WTC11 (cell line): ENCODE measurements at regions not wholly inside any gene's neighbourhood (a gene's known extent, or its start where the extent isn't known, plus 50 kb on each side); places are given as distances from the start of the nearest gene placed in this dataset.

Experiments used
- ATAC-seq: fragments of 200-7000 bp; cut with Tn5 transposase; 2 replicates; pipeline ENCODE4 v1.10.0; 2021; ENCODE audit warnings: mild to moderate bottlenecking, moderate library complexity
- CTCF ChIA-PET: fragments of 300-600 bp; sonication (Branson Sonifier 250); formaldehyde crosslinking; loops from one replicate; lab custom pipeline; 2021; ENCODE audit warnings: antibody characterized with exemption; lab: Charles Lee
- POLR2A ChIA-PET: fragments of 350-600 bp; sonication (Branson Sonifier 250); formaldehyde crosslinking; loops from one replicate; lab custom pipeline; 2021; ENCODE audit warnings: antibody characterized with exemption; lab: Charles Lee
- DNase-seq: peaks from one replicate; pipeline ENCODE4 v3.0.0; 2021; ENCODE audit warnings: low spot score
- H3K27ac Mint-ChIP-seq: 2 replicates; pipeline ENCODE4 v1.8.0; 2021; ENCODE audit warnings: mixed read lengths
- H3K27me3 Mint-ChIP-seq: 2 replicates; pipeline ENCODE4 v1.8.0; 2021; ENCODE audit warnings: low read depth, mild to moderate bottlenecking, moderate library complexity, mixed read lengths
- H3K36me3 Mint-ChIP-seq: 2 replicates; pipeline ENCODE4 v1.8.0; 2021; ENCODE audit warnings: mixed read lengths
- H3K4me1 Mint-ChIP-seq: 2 replicates; pipeline ENCODE4 v1.8.0; 2022; ENCODE audit warnings: mixed read lengths
- H3K4me3 Mint-ChIP-seq: 2 replicates; pipeline ENCODE4 v1.8.0; 2021; ENCODE audit warnings: mild to moderate bottlenecking, moderate library complexity, mixed read lengths
- H3K9me3 Mint-ChIP-seq: 2 replicates; pipeline ENCODE4 v1.8.0; 2021; ENCODE audit warnings: mixed read lengths
- ATF1 ChIP-seq: sonication (generic); formaldehyde crosslinking; IDR thresholded peaks from 2 replicates; pipeline ENCODE4 v1.8.1; 2023; ENCODE audit warnings: mild to moderate bottlenecking, moderate library complexity, missing genetic modification reagents
- CBFB ChIP-seq: sonication (generic); formaldehyde crosslinking; IDR thresholded peaks from 2 replicates; pipeline ENCODE4 v1.8.1; 2022; ENCODE audit warnings: mild to moderate bottlenecking, low read depth, missing genetic modification reagents
- CREB1 ChIP-seq: sonication (generic); formaldehyde crosslinking; IDR thresholded peaks from 2 replicates; pipeline ENCODE4 v1.8.0; 2023; ENCODE audit warnings: mild to moderate bottlenecking, missing genetic modification reagents
- GABPB1 ChIP-seq: sonication (generic); formaldehyde crosslinking; IDR thresholded peaks from 2 replicates; pipeline ENCODE4 v1.8.1; 2023; ENCODE audit warnings: mild to moderate bottlenecking, missing genetic modification reagents
- GTF2I ChIP-seq: fragments of 250-450 bp; sonication (Bioruptor Pico); conservative IDR thresholded peaks from 2 replicates; pipeline ENCODE4 v1.4.0; 2021; ENCODE audit warnings: mild to moderate bottlenecking
- MXD4 ChIP-seq: fragments of 250-450 bp; sonication (Bioruptor Pico); IDR thresholded peaks from 2 replicates; pipeline ENCODE4 v1.8.0; 2021; ENCODE audit warnings: mild to moderate bottlenecking, moderate library complexity, borderline replicate concordance
- NFATC4 ChIP-seq: fragments of 250-450 bp; sonication (Bioruptor Pico); IDR thresholded peaks from 2 replicates; pipeline ENCODE4 v1.9.0; 2021; ENCODE audit warnings: mild to moderate bottlenecking
- TEAD1 ChIP-seq: sonication (generic); formaldehyde crosslinking; IDR thresholded peaks from 2 replicates; pipeline ENCODE4 v1.8.0; 2022; ENCODE audit warnings: mild to moderate bottlenecking, missing genetic modification reagents
- TP53 ChIP-seq: sonication (generic); formaldehyde crosslinking; IDR thresholded peaks from 2 replicates; pipeline ENCODE4 v1.8.1; 2023; ENCODE audit warnings: mild to moderate bottlenecking, missing genetic modification reagents
- ZNF121 ChIP-seq: sonication (generic); formaldehyde crosslinking; IDR thresholded peaks from 2 replicates; pipeline ENCODE4 v1.8.0; 2023; ENCODE audit warnings: missing genetic modification reagents
- ZNF219 ChIP-seq: sonication (generic); formaldehyde crosslinking; IDR thresholded peaks from 2 replicates; pipeline ENCODE4 v1.8.0; 2023; ENCODE audit warnings: missing genetic modification reagents, mild to moderate bottlenecking, borderline replicate concordance
- ZNF232 ChIP-seq: sonication (generic); formaldehyde crosslinking; IDR thresholded peaks from 2 replicates; pipeline ENCODE4 v1.8.0; 2022; ENCODE audit warnings: mild to moderate bottlenecking, missing genetic modification reagents
- ZNF263 ChIP-seq: sonication (generic); formaldehyde crosslinking; IDR thresholded peaks from 2 replicates; pipeline ENCODE4 v1.8.1; 2022; ENCODE audit warnings: low read depth, mild to moderate bottlenecking, moderate library complexity, missing genetic modification reagents
- TF ChIP-seq, protein P1 (sequence below): sonication (generic); formaldehyde crosslinking; IDR thresholded peaks from 2 replicates; pipeline ENCODE4 v1.8.1; 2023; ENCODE audit warnings: mild to moderate bottlenecking, moderate library complexity, missing genetic modification reagents
- TF ChIP-seq, protein P2 (sequence below): fragments of 250-450 bp; sonication (Bioruptor Pico); IDR thresholded peaks from 2 replicates; pipeline ENCODE4 v1.9.0; 2021; ENCODE audit warnings: mild to moderate bottlenecking
- TF ChIP-seq, protein P3 (sequence below): fragments of 250-450 bp; sonication (Bioruptor Pico); conservative IDR thresholded peaks from 2 replicates; pipeline ENCODE4 v1.9.0; 2021; ENCODE audit warnings: mild to moderate bottlenecking

DNA sequence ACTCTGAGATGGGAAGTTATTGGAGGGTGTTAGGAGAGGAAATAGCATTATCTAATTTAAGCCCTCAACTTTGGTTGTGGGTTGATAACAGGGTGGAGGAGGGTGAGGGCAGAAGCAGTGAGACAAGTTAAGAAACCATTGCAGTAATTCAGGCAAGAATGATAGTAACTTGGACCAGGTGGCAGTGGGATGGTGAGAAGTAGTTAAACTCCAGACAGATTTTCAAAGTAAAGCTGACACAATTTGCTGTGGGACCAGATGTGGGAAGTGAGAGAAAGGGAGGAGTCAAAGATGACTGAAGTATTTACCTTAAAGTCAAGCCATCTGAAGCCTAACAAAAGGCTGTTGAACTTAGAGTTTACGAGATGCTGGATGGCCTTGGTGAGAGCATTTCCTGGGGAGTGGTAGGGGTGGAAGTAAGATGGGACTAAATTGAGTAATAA, 163.2 kb upstream of the KLF7 start:
- CTCF ChIA-PET, result no interaction called here

DNA sequence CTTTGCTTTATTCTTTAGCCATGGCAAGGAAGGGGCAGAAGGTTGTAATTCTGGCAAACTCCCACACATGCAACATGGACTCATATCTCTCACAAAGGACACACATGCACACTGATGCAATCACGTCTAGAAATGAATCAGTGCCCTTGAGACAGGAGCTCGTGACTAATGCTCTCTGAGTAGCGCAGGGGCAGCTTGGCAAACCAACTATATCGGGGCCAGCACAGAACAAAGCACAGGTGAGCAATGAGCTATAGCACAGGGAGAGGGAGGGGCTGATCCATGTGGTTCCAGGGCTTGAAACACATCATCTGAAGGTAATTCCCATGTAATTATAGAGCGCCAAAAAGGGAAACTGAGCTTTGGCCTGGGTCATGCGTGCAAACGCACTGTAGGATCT, 165.2 kb upstream of the KLF7 start:
- Mint-ChIP-seq H3K36me3 (no peaks in the 10 kb centered on the region), H3K27ac (no peak overlapping the region), H3K27me3 (no peaks in the 10 kb centered on the region), H3K4me1 (peaks cover 50% of the 10 kb centered on the region), H3K4me3 (no peak overlapping the region), H3K9me3 (0 out of 2 replicates have a peak, but pooled peaks cover 3% of the 10 kb centered on the region)
- no peak for ATAC-seq
- TF ChIP-seq CBFB (CRISPR knock-in tag) (no peak), GABPB1 (CRISPR knock-in tag) (peak; percentile 96)
- ChIA-PET CTCF (no interaction called here), POLR2A (no interaction called here)
- no peak for DNase-seq

More for the DNA sequence above, 163.2 kb upstream of the KLF7 start:
- no peak for DNase-seq
- H3K4me1 Mint-ChIP-seq, result peaks cover 31% of the 10 kb centered on the region
- no peak for TF ChIP-seq ZNF232 (CRISPR knock-in tag)
- no peak for TF ChIP-seq CREB1 (CRISPR knock-in tag)
- TF ChIP-seq MXD4 (CRISPR knock-in tag), result no peak
- ATAC-seq, result no peak
- H3K4me3 Mint-ChIP-seq, result no peak overlapping the region
- no peaks in the 10 kb centered on the region for H3K36me3 Mint-ChIP-seq
- no peak overlapping the region for H3K27ac Mint-ChIP-seq
- 0 out of 2 replicates have a peak, but pooled peaks cover 3% of the 10 kb centered on the region for H3K9me3 Mint-ChIP-seq
- POLR2A ChIA-PET, result no interaction called here
- no peaks in the 10 kb centered on the region for H3K27me3 Mint-ChIP-seq

DNA sequence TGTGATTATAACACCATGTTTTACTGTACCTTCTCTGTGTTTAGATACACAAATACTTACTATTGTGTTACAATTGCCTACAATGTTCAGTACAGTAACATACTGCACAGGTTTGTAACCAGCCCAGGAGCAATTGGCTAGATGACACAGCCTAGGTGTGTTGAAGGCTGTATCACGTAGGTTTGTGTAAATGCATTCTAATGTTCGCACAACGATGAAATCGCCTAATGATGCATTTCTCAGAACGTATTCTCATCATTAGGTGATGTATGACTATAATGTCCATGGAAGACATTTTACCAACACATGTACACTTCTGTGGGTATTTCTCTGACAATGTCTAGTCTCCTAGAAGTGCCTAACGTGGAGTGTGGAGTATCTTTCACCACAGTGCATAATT, 165.9 kb upstream of the KLF7 start:
- DNase-seq (no peak), ATAC-seq (no peak)
- no peak overlapping the region for H3K27ac Mint-ChIP-seq
- ChIA-PET CTCF (no interaction called here), POLR2A (no interaction called here)
- peaks cover 53% of the 10 kb centered on the region for H3K4me1 Mint-ChIP-seq
- H3K4me3 Mint-ChIP-seq, result no peak overlapping the region
- no peaks in the 10 kb centered on the region for H3K27me3 Mint-ChIP-seq
- TF ChIP-seq MXD4 (CRISPR knock-in tag) (no peak), TP53 (CRISPR knock-in tag) (no peak), GTF2I (CRISPR knock-in tag) (no peak), ZNF219 (CRISPR knock-in tag) (no peak), ZNF263 (CRISPR knock-in tag) (no peak), CBFB (CRISPR knock-in tag) (no peak), NFATC4 (CRISPR knock-in tag) (no peak), ATF1 (CRISPR knock-in tag) (no peak), ZNF232 (CRISPR knock-in tag) (no peak), TEAD1 (CRISPR knock-in tag) (no peak), ZNF121 (CRISPR knock-in tag) (no peak)
- TF ChIP-seq, protein P1, sequence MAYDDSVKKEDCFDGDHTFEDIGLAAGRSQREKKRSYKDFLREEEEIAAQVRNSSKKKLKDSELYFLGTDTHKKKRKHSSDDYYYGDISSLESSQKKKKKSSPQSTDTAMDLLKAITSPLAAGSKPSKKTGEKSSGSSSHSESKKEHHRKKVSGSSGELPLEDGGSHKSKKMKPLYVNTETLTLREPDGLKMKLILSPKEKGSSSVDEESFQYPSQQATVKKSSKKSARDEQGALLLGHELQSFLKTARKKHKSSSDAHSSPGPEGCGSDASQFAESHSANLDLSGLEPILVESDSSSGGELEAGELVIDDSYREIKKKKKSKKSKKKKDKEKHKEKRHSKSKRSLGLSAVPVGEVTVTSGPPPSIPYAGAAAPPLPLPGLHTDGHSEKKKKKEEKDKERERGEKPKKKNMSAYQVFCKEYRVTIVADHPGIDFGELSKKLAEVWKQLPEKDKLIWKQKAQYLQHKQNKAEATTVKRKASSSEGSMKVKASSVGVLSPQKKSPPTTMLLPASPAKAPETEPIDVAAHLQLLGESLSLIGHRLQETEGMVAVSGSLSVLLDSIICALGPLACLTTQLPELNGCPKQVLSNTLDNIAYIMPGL (CRISPR knock-in tag), result no peak
- TF ChIP-seq, protein P2, sequence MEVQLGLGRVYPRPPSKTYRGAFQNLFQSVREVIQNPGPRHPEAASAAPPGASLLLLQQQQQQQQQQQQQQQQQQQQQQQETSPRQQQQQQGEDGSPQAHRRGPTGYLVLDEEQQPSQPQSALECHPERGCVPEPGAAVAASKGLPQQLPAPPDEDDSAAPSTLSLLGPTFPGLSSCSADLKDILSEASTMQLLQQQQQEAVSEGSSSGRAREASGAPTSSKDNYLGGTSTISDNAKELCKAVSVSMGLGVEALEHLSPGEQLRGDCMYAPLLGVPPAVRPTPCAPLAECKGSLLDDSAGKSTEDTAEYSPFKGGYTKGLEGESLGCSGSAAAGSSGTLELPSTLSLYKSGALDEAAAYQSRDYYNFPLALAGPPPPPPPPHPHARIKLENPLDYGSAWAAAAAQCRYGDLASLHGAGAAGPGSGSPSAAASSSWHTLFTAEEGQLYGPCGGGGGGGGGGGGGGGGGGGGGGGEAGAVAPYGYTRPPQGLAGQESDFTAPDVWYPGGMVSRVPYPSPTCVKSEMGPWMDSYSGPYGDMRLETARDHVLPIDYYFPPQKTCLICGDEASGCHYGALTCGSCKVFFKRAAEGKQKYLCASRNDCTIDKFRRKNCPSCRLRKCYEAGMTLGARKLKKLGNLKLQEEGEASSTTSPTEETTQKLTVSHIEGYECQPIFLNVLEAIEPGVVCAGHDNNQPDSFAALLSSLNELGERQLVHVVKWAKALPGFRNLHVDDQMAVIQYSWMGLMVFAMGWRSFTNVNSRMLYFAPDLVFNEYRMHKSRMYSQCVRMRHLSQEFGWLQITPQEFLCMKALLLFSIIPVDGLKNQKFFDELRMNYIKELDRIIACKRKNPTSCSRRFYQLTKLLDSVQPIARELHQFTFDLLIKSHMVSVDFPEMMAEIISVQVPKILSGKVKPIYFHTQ (CRISPR knock-in tag), result no peak
- TF ChIP-seq, protein P3, sequence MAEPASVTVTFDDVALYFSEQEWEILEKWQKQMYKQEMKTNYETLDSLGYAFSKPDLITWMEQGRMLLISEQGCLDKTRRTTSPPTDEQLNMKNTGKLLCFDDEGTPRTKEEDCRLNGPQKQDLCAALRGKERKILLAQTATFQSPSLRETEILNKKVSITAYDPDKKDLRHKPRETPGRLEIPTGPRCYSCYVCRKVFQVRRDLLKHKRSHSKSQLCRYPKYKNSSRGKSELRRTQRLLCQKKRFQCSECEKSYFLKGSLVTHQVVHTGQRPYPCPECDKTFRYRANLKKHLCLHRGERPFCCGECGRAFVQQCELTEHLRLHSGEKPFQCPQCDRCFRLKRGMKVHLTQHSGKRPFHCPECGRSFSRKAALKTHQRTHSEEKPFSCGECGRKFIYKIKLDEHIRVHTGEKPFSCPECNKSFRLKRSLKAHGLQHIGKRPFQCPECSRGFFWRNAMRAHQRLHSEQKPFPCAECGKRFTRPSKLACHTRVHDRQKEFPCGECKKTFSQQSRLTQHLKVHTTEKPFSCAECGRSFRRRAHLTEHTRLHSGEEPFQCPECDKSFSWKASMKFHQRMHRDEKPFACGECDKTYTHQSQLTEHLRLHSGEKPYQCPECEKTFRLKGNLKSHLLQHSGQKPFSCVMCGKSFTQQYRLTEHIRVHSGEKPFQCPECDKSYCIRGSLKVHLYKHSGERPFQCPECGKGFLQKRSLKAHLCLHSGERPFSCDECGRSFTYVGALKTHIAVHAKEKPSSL (CRISPR knock-in tag), result no peak
- H3K9me3 Mint-ChIP-seq, result 0 out of 2 replicates have a peak, but pooled peaks cover 3% of the 10 kb centered on the region
- no peaks in the 10 kb centered on the region for H3K36me3 Mint-ChIP-seq
